Keratinocyte (primary cell): ENCODE measurements at regions not wholly inside any gene's neighbourhood (a gene's known extent, or its start where the extent isn't known, plus 50 kb on each side); places are given as distances from the start of the nearest gene placed in this dataset.

ENCODE experiments used
- EZH2 ChIP-seq: IDR thresholded peaks from one replicate; pipeline ENCODE4 v1.6.1; 2012; ENCODE audit warnings: inconsistent platforms, mild to moderate bottlenecking, low read length, moderate library complexity
- TF ChIP-seq, protein P1 (sequence below), 3 experiments: IDR thresholded peaks in 1 of 3; conservative IDR thresholded peaks in 1 of 3; optimal IDR thresholded peaks in 1 of 3; 2 replicates in 2 of 3; 3 replicates in 1 of 3; pipeline versions ENCODE3 to v1.5.1; 2011; ENCODE audit warnings: low read length in 3 of 3, mild to moderate bottlenecking in 3 of 3, moderate library complexity in 2 of 3, control low read depth in 1 of 3, inconsistent platforms in 1 of 3; ENCODE audit not compliant: insufficient read depth in 2 of 3; ENCODE audit errors: extremely low read depth in 1 of 3

DNA sequence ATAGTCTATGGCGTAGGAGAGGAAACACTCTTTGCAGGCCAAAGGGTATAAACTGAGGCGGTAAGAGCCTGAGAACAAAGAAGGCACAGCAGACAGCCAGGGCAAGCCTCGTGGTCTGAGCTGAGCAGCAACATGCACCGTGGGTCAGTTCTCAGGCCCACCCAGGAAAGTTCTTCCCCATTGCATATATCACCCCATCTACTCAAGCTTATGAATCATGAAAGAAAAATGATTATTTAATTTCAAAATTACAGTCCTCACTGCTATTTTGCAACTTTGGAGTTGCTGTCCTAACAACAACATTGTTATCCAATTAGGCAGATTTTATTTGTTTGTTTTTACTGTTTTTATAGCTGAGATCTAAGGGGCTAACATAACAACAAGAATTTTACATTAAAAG, 54.7 kb upstream of the RIOK3 start:
- TF ChIP-seq, protein P1, sequence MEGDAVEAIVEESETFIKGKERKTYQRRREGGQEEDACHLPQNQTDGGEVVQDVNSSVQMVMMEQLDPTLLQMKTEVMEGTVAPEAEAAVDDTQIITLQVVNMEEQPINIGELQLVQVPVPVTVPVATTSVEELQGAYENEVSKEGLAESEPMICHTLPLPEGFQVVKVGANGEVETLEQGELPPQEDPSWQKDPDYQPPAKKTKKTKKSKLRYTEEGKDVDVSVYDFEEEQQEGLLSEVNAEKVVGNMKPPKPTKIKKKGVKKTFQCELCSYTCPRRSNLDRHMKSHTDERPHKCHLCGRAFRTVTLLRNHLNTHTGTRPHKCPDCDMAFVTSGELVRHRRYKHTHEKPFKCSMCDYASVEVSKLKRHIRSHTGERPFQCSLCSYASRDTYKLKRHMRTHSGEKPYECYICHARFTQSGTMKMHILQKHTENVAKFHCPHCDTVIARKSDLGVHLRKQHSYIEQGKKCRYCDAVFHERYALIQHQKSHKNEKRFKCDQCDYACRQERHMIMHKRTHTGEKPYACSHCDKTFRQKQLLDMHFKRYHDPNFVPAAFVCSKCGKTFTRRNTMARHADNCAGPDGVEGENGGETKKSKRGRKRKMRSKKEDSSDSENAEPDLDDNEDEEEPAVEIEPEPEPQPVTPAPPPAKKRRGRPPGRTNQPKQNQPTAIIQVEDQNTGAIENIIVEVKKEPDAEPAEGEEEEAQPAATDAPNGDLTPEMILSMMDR (optimal IDR thresholded peaks at IDR 0.05 in 1 of 3, IDR thresholded peaks at IDR 0.05 in 1 of 3, conservative IDR thresholded peaks at IDR 0.05 in 1 of 3; ENCODE audit: extremely low read depth in 1 of 3, insufficient read depth in 2 of 3, low read length in 3 of 3), result no peak
- TF ChIP-seq EZH2, result no peak
